Colonic mucosa (tissue), 4 donors: ENCODE measurements at regions not wholly inside any gene's neighbourhood (a gene's known extent, or its start where the extent isn't known, plus 50 kb on each side); places are given as distances from the start of the nearest gene placed in this dataset.

ENCODE experiments used
- DNase-seq: peaks from one replicate; pipeline ENCODE4 v3.0.0-alpha.2; 2020
- H3K27ac ChIP-seq: fragments of 200-600 bp; one replicate; pipeline ENCODE4 v1.8.0; 2021
- H3K27me3 ChIP-seq: fragments of 200-600 bp; one replicate; pipeline ENCODE4 v1.8.0; 2021
- H3K36me3 ChIP-seq: fragments of 200-600 bp; one replicate; pipeline ENCODE4 v1.8.0; 2021
- H3K4me1 ChIP-seq: fragments of 200-600 bp; one replicate; pipeline ENCODE4 v1.8.0; 2021; ENCODE audit warnings: mild to moderate bottlenecking
- H3K4me3 ChIP-seq: fragments of 200-600 bp; one replicate; pipeline ENCODE4 v1.8.0; 2021
- H3K9ac ChIP-seq, 2 donors: one replicate each; pipeline ENCODE4 v1.7.0; 2013; ENCODE audit warnings: control low read depth in 2 of 2, low read depth in 2 of 2, low read length in 2 of 2
- H3K9me3 ChIP-seq: fragments of 200-600 bp; one replicate; pipeline ENCODE4 v1.8.0; 2021
- intact Hi-C: fragments of 100-400 bp; cut with DNase I; formaldehyde crosslinking; loops from one replicate; pipeline ENCODE4 v1.14.1; 2022
- TF ChIP-seq, protein P1 (sequence below): fragments of 200-600 bp; IDR thresholded peaks from one replicate; pipeline ENCODE4 v1.8.0; 2022; ENCODE audit warnings: antibody characterized with exemption, mild to moderate bottlenecking
- donor health status: healthy.
- donor health status: DM: no; HTN: no; CAD: no.
- donor health status: DM: no; HTN: no; CAD: no.

DNA sequence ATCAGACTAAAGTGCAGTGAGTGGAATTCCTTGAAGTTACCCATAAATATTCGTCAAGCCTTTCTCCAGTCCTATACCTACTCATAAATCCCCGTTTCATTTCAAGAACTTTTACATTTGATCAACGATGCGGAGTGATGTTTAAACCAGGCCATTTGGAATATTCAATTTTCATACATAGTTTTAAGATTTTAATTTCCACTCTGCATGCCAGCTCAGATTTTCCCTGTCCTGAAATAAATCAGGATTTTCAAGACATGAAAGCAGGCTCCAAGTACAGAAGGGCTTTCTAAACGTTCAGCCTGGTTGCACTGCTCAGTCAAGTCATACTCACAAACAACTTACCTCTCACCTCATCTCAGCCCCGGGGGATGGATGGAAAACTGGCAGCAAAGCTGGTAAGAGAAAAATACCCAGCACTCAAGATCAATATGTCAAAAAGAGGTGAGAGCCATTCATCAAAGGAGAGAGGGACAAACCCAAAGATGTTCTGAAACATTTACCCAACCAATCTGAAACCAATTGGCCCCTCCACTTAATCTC is 418.5 kb downstream of the PLPP3 start:
- H3K4me1 ChIP-seq = no peaks in the 10 kb centered on the region
- H3K4me3 ChIP-seq = no peak overlapping the region
- no peaks in the 10 kb centered on the region for H3K36me3 ChIP-seq
- no peak overlapping the region for H3K27ac ChIP-seq
- DNase-seq = no peak
- no peaks in the 10 kb centered on the region for H3K9me3 ChIP-seq
- H3K27me3 ChIP-seq = no peaks in the 10 kb centered on the region
- no peak overlapping the region for H3K9ac ChIP-seq
- TF ChIP-seq, protein P1, sequence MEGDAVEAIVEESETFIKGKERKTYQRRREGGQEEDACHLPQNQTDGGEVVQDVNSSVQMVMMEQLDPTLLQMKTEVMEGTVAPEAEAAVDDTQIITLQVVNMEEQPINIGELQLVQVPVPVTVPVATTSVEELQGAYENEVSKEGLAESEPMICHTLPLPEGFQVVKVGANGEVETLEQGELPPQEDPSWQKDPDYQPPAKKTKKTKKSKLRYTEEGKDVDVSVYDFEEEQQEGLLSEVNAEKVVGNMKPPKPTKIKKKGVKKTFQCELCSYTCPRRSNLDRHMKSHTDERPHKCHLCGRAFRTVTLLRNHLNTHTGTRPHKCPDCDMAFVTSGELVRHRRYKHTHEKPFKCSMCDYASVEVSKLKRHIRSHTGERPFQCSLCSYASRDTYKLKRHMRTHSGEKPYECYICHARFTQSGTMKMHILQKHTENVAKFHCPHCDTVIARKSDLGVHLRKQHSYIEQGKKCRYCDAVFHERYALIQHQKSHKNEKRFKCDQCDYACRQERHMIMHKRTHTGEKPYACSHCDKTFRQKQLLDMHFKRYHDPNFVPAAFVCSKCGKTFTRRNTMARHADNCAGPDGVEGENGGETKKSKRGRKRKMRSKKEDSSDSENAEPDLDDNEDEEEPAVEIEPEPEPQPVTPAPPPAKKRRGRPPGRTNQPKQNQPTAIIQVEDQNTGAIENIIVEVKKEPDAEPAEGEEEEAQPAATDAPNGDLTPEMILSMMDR = no peak
- intact Hi-C loops = no loop called here

DNA sequence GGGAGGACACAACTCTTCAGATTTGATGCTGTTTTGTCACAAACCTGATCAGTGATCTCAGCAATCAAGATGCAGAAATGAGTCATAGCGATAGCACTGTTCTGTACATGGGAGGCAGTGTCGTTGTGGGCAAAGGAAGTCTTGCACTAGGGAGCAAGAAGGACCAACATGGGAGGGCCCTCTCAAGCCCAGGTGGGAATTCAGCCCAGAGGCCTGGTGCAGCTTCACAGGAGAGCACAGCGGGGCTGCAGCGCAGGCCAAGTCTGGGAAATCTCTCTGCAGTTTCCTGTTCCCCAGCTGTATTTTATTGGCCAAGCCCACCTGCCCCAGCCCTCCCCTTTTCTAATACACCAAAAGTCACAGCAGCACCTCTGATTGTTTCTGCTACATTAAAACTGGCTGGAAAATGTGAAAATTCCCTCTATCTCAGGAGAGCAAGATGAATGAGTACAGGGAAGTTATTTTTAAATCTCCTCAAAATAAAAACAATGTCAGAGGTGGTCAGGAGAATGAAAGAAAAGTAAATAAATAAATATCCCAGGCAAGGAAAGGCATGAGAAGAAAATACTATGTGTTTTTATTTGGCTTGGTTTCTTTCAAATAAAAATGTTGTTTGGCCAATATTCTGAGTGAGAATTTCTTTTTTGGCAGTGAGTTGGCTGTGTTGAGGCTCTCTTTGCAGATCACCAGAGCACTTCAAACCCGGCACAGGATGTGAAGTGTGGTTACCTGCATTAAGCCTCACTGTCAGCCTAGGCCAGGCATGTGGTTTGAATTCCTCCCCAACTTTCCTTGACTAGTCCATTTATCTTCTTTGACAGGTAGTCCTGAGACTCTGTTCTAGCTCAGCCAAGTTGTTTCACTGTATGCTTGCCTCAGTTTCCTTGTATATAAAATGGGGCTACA is 422.1 kb downstream of the PLPP3 start:
- no peaks in the 10 kb centered on the region for H3K9me3 ChIP-seq
- no peaks in the 10 kb centered on the region for H3K27me3 ChIP-seq
- no peak for DNase-seq
- TF ChIP-seq, protein P1 = no peak
- H3K9ac ChIP-seq = no peak overlapping the region
- no peaks in the 10 kb centered on the region for H3K36me3 ChIP-seq
- intact Hi-C loops = no loop called here
- H3K4me1 ChIP-seq = no peaks in the 10 kb centered on the region
- no peak overlapping the region for H3K4me3 ChIP-seq
- H3K27ac ChIP-seq = no peak overlapping the region

DNA sequence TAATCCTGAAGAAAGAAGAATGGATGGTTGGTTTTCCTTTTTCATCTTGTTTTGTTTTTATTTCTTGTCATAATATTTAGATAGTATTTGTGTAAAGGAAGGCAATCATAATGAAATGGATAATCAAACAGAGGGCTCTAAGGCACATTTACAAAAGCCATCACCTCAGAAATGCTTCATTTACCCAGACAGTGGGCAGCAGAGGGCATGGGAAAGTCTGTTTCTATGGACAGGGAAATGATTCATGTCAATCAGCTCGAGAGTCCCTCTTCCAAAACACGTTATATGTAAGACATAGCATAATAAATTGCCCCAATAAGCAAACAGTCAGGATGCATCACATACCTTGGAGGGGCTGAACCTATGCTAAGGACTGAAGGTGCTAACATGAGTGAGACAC is 426.1 kb downstream of the PLPP3 start:
- no peak for DNase-seq
- intact Hi-C loops = no loop called here
- Histone ChIP-seq H3K9me3 (no peaks in the 10 kb centered on the region), H3K4me3 (no peak overlapping the region), H3K27me3 (no peaks in the 10 kb centered on the region), H3K36me3 (no peaks in the 10 kb centered on the region), H3K9ac (no peak overlapping the region), H3K27ac (no peak overlapping the region), H3K4me1 (no peaks in the 10 kb centered on the region)
- TF ChIP-seq, protein P1 = no peak

DNA sequence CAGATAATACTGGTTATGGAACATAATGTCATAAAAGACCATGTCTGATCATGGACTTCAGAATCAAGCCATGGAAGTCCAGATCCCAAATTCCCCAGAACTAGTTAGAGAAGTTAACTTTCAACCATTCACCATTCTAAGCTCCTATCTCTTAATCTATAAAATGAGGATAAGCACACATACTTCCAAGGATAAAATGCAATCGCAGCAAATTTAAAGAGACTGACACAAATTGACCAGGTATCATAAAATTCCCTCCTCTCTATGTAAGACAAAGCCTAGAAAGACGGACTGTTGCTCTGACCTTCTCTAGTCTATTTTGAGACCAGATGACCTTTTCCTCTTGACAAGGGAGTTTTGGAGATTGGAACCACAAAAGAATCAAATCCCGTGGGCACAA is 426.7 kb downstream of the PLPP3 start:
- TF ChIP-seq, protein P1 = no peak
- intact Hi-C loops = no loop called here
- Histone ChIP-seq H3K9me3 (no peaks in the 10 kb centered on the region), H3K36me3 (no peaks in the 10 kb centered on the region), H3K9ac (no peak overlapping the region), H3K4me1 (no peaks in the 10 kb centered on the region), H3K27me3 (no peaks in the 10 kb centered on the region), H3K4me3 (no peak overlapping the region), H3K27ac (no peak overlapping the region)
- no peak for DNase-seq

DNA sequence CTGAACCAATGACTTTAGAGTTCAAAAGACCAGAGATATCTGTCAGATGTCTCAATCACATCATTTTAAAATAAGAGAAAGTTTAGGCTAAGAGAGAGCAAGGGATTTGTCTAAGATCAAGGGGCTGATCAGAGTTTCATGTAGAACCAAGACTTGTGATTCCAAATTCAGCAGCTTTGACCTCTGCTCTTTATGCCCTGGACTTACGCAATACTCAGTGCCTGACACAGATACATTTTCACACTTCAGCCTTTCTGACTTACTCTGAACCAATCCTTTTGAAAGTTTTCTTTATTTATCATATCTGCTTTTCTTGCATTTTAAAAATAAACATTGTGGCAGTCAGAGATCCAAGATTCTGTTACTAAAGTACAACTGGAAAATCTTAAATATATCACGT is 428.0 kb downstream of the PLPP3 start:
- Histone ChIP-seq H3K4me3 (no peak overlapping the region), H3K27ac (no peak overlapping the region), H3K27me3 (no peaks in the 10 kb centered on the region), H3K4me1 (no peaks in the 10 kb centered on the region), H3K9me3 (no peaks in the 10 kb centered on the region), H3K9ac (no peak overlapping the region), H3K36me3 (no peaks in the 10 kb centered on the region)
- TF ChIP-seq, protein P1 = no peak
- intact Hi-C loops = no loop called here
- DNase-seq = no peak
